Vagina (tissue), 2 donors: ENCODE measurements at regions not wholly inside any gene's neighbourhood (a gene's known extent, or its start where the extent isn't known, plus 50 kb on each side); places are given as distances from the start of the nearest gene placed in this dataset.

Experiments
- POLR2A ChIP-seq, 2 donors: fragments of 450-650 bp; IDR thresholded peaks; one replicate each; pipeline ENCODE4 v1.6.1; 2017; ENCODE audit warnings: antibody characterized with exemption in 2 of 2, mild to moderate bottlenecking in 2 of 2, moderate library complexity in 2 of 2
- POLR2AphosphoS5 ChIP-seq, 2 donors: sonication (generic); formaldehyde crosslinking; IDR thresholded peaks; one replicate each; pipeline ENCODE4 v1.9.0; 2017; ENCODE audit warnings: antibody characterized with exemption in 2 of 2, mild to moderate bottlenecking in 2 of 2, low read depth in 1 of 2; ENCODE audit not compliant: insufficient read depth in 1 of 2

DNA sequence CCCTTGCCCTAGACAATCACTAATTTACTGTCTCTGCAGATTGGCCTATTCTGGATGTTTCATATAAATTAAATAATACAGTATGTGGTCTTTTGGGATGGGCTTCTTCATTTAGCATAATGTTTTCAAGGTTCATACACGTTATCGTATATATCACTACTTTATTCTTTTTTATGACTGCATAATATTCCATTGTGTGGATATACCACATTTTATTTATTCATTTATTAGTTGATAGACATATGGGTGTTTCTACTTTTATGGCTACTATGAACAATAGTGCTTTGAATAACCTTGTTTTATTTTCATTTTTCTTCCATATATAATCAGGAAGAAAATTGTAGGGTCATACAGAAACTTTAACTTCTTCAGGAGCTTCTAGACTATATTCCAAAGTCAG is 108.5 kb upstream of the PAPPA start:
- no peak for TF ChIP-seq POLR2AphosphoS5 (IDR thresholded peaks at IDR 0.05; ENCODE audit: insufficient read depth in 1 of 2, low read depth in 1 of 2)
- TF ChIP-seq POLR2A (IDR thresholded peaks at IDR 0.05), result no peak
